GM18505 (cell line): ENCODE measurements at regions not wholly inside any gene's neighbourhood (a gene's known extent, or its start where the extent isn't known, plus 50 kb on each side); places are given as distances from the start of the nearest gene placed in this dataset.

ENCODE experiments used
- ATAC-seq: cut with Tn5 transposase; IDR thresholded peaks from one replicate; pipeline ENCODE4 v1.9.1; 2021; ENCODE audit not compliant: unreplicated experiment
- POLR2A ChIP-seq: IDR thresholded peaks from 4 replicates; pipeline ENCODE4 v1.6.1; 2011; ENCODE audit warnings: borderline replicate concordance; ENCODE audit not compliant: insufficient read depth, insufficient read length; ENCODE audit errors: extremely low read depth

GRCh38 chr10:28049286-28049685 is 50.4 kb upstream of the ODAD2 start:
- no peak for TF ChIP-seq POLR2A
- ATAC-seq, result no peak
